Esophagus muscularis mucosa (tissue), 4 donors: ENCODE measurements at regions not wholly inside any gene's neighbourhood (a gene's known extent, or its start where the extent isn't known, plus 50 kb on each side); places are given as distances from the start of the nearest gene placed in this dataset.
"Not testable (repeated sequence)": the region's sequence is repeated elsewhere in the genome, so short reads cannot be mapped to it uniquely, and the experiment has no call there.

ENCODE experiments used
- DNase-seq: peaks from one replicate; pipeline ENCODE4 v3.0.0-alpha.2; 2017; ENCODE audit errors: extremely low spot score
- H3K27ac ChIP-seq, 4 donors: fragments of 200-600 bp; sonication (generic); replicated peaks in 1 of 4; 1 replicate in 3 of 4; 2 replicates in 1 of 4; pipeline ENCODE4 v1.5.1; 2016 to 2019; ENCODE audit warnings: mild to moderate bottlenecking in 1 of 4
- H3K27me3 ChIP-seq, 4 donors: fragments of 200-600 bp; sonication (generic); one replicate each; pipeline versions ENCODE4 v1.5.1 to v1.6.0; 2016 to 2019
- H3K36me3 ChIP-seq, 4 donors: fragments of 200-600 bp; sonication (generic); one replicate each; pipeline ENCODE4 v1.5.1; 2016 to 2019
- H3K4me1 ChIP-seq, 4 donors: fragments of 200-600 bp; sonication (generic); one replicate each; pipeline ENCODE4 v1.5.1; 2016 to 2019
- H3K4me3 ChIP-seq, 4 donors: fragments of 200-600 bp; sonication (generic); 1 replicate in 2 of 4; 2 replicates in 2 of 4; pipeline ENCODE4 v1.5.1; 2016 to 2019; ENCODE audit warnings: mild to moderate bottlenecking in 4 of 4, moderate library complexity in 1 of 4
- H3K9me3 ChIP-seq, 4 donors: fragments of 200-600 bp; sonication (generic); 1 replicate in 3 of 4; 2 replicates in 1 of 4; pipeline ENCODE4 v1.5.1; 2016 to 2019
- EP300 ChIP-seq: sonication (generic); formaldehyde crosslinking; IDR thresholded peaks from one replicate; pipeline ENCODE4 v1.6.1; 2017; ENCODE audit warnings: antibody characterized with exemption
- POLR2A ChIP-seq: fragments of 450-650 bp; IDR thresholded peaks from one replicate; pipeline ENCODE4 v1.6.1; 2017; ENCODE audit warnings: antibody characterized with exemption, moderate library complexity, mild to moderate bottlenecking, low read depth
- POLR2AphosphoS5 ChIP-seq, 2 donors: sonication (generic); formaldehyde crosslinking; IDR thresholded peaks; one replicate each; pipeline ENCODE4 v1.6.1; 2017; ENCODE audit warnings: antibody characterized with exemption in 2 of 2
- WGBS: methylation state at CpG from one replicate; pipeline ENCODE4 v1.1.5; 2018; 5-methylcytosine and 5-hydroxymethylcytosine counted together
- intact Hi-C: fragments of 100-400 bp; cut with DNase I; formaldehyde crosslinking; loops from one replicate; pipeline ENCODE4 v1.15.1; 2023
- TF ChIP-seq, protein P1 (sequence below), 3 experiments: fragments of 200-600 bp in 2 of 3; fragments of 450-650 bp in 1 of 3; sonication (generic) in 2 of 3; IDR thresholded peaks; one replicate each; pipeline ENCODE4 v1.5.1; 2017 to 2019; ENCODE audit warnings: antibody characterized with exemption in 3 of 3, mild to moderate bottlenecking in 2 of 3, moderate library complexity in 1 of 3

DNA sequence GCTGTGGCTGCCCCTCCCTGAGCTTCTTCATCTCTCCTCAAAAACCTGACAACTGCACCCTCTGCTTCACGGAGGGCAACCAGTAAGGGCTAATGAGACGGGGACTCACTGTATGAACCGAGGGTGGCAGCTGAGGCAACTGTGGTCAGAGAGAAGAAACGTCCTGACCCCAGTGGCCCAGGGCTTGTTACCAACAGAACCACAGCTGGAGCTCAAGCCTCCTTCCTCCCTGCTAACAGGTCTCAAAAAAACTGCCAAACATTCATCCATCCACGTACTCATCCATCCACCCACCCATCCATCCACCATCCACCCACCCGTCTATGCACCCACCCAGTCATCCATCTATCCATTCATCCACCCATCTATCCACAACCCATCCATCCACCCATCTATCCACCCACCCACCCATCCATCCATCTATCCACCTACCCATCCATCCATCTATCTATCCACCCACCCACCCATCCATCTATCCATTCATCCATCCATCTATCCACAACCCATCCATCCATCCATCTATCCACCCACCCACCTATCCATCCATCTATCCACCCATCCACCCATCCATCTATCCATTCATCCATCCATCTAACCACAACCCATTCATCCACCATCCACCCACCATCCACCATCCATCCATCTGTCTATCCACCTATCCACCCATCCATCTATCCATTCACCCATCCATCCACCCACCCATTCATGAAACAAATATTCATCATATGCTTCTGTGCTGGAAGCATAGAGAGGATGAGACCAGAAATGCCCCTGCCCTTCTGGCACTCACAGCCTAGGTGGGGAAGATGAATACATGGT, 111.7 kb downstream of the PDGFA start:
- Histone ChIP-seq H3K9me3 (no peaks in the 10 kb centered on the region), H3K27me3 (peaks cover 0 to 42% (median 0%) of the 10 kb centered on the region in 4 donors), H3K4me1 (no peaks in the 10 kb centered on the region), H3K36me3 (no peaks in the 10 kb centered on the region), H3K27ac (no peak overlapping the region), H3K4me3 (no peak overlapping the region)
- intact Hi-C loops: no loop called here
- no peak for DNase-seq
- no peak for TF ChIP-seq EP300
- TF ChIP-seq POLR2A: no peak
- no peak for TF ChIP-seq POLR2AphosphoS5 (IDR thresholded peaks at IDR 0.05)
- TF ChIP-seq, protein P1, sequence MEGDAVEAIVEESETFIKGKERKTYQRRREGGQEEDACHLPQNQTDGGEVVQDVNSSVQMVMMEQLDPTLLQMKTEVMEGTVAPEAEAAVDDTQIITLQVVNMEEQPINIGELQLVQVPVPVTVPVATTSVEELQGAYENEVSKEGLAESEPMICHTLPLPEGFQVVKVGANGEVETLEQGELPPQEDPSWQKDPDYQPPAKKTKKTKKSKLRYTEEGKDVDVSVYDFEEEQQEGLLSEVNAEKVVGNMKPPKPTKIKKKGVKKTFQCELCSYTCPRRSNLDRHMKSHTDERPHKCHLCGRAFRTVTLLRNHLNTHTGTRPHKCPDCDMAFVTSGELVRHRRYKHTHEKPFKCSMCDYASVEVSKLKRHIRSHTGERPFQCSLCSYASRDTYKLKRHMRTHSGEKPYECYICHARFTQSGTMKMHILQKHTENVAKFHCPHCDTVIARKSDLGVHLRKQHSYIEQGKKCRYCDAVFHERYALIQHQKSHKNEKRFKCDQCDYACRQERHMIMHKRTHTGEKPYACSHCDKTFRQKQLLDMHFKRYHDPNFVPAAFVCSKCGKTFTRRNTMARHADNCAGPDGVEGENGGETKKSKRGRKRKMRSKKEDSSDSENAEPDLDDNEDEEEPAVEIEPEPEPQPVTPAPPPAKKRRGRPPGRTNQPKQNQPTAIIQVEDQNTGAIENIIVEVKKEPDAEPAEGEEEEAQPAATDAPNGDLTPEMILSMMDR (IDR thresholded peaks at IDR 0.05): no peak
- WGBS: 72% methylated on average over 6 of the region's 6 CpGs

DNA sequence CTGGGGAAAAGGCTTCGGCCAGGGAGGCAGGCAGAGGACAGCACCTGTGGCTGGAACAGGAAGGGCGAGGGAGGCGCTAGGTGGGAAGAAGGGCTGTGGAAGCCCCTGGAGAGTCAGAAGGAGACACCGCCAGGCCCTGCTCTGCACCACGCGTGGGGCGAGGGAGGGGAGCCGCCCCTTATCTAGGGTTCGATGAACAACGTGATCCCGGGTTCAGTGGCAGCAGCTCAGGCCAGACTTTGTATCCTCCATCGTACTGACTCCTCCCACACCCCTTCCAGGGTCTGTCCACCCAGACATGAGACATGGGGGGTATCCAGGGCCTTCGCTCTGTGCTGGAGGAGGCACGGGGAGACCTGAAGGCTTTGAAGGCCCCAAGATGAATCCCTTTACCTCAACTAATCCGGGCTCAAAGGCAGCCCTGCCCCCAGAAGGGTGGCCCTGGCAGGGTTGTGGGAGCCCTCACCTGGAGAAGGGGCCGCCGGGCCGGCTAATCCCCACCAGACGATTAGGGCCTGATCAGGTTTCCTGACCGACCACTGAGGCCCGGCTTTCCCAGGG, 110.8 kb downstream of the PDGFA start:
- Histone ChIP-seq H3K27ac (no peak overlapping the region), H3K4me3 (no peak overlapping the region), H3K27me3 (peaks cover 0 to 42% (median 0%) of the 10 kb centered on the region in 4 donors), H3K9me3 (no peaks in the 10 kb centered on the region), H3K36me3 (no peaks in the 10 kb centered on the region), H3K4me1 (no peaks in the 10 kb centered on the region)
- intact Hi-C loops: no loop called here
- TF ChIP-seq, protein P1 (IDR thresholded peaks at IDR 0.05): no peak
- TF ChIP-seq EP300 (no peak), POLR2AphosphoS5 (IDR thresholded peaks at IDR 0.05) (no peak), POLR2A (no peak)
- WGBS: 88% methylated on average over 21 of the region's 21 CpGs
- DNase-seq: no peak

DNA sequence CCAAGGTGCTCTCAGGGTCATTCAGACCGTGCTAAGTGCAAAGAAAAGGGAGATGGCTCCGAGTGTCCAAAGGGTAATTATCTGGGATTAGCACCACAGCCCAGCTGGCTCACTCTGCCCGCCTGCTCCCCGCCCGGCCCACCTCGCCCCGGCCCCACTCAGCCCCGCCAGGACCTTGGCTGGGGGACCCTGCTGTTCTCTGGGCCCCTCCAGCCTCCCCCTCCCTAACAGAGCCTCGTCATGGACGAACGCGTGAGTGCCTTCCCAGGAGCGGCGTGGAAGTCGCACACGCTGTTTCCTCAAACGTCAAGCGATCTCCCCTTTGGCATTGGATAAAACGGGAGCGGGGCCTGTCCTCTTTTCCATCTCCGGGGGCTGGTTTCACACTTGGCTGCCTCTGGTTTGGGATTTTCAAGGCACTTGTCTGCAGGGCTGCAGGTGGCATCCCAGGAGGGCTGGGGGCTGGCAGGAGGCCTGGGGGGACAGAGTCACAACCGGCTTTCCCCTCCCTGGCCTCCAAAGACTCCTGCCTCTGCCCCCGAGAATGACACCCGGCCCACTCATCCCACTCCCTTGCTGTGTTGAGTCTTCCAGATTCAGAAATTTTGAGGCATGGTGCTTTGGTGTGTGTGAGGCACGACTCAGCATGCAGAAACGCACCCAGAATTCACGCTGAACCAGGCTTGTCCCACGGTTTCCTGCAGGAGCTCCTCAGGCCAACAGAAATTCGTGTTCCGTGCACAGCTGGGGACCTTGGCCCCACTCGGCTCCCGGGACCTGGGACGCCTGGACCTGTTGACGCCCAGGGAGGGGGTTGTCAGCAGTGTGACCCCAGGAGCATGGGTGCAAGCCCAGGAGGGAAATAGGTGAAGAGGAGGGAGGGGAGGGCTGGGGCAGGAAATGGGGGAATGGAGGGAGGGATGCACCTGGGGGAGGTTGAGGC, 110.0 kb downstream of the PDGFA start:
- Histone ChIP-seq H3K27ac (no peak overlapping the region), H3K4me3 (no peak overlapping the region), H3K4me1 (no peaks in the 10 kb centered on the region), H3K36me3 (no peaks in the 10 kb centered on the region), H3K27me3 (peaks cover 0 to 42% (median 0%) of the 10 kb centered on the region in 4 donors), H3K9me3 (no peaks in the 10 kb centered on the region)
- intact Hi-C loops: no loop called here
- WGBS: 69% methylated on average over 28 of the region's 34 CpGs
- TF ChIP-seq POLR2A: no peak
- no peak for TF ChIP-seq POLR2AphosphoS5 (IDR thresholded peaks at IDR 0.05)
- TF ChIP-seq, protein P1 (IDR thresholded peaks at IDR 0.05): no peak
- TF ChIP-seq EP300: no peak
- no peak for DNase-seq

DNA sequence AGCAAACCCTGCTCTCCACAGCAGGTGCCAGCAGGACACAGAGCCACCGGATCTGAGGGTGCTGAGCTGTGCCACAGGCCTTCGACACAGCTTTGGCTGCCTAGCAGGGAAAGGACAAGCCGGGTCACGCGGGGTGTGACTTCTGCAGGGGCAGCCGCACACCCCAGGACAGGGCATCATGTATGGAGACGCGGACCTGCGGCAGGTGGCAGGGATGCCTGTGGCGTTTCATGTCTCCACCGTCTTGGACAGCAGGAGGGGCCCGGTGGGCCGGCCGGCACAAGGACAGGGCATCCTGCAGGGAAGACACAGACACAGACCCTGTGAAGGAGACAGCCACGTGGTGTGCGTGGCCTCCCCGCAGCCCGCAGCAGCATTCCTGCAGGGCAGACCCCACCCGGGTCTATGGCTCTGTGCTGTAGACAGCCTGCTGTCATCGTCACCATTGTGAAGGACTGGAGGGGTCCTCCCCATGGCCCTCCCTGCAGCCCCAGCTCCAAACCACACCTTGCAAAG, 109.2 kb downstream of the PDGFA start:
- DNase-seq: no peak
- Histone ChIP-seq H3K27me3 (peaks cover 0 to 37% (median 0%) of the 10 kb centered on the region in 4 donors), H3K4me1 (no peaks in the 10 kb centered on the region), H3K36me3 (no peaks in the 10 kb centered on the region), H3K27ac (no peak overlapping the region), H3K4me3 (no peak overlapping the region), H3K9me3 (no peaks in the 10 kb centered on the region)
- TF ChIP-seq POLR2A (no peak), EP300 (no peak), POLR2AphosphoS5 (IDR thresholded peaks at IDR 0.05) (no peak)
- TF ChIP-seq, protein P1 (IDR thresholded peaks at IDR 0.05): no peak
- intact Hi-C loops: no loop called here
- 79% methylated on average over 14 of the region's 20 CpGs for WGBS

DNA sequence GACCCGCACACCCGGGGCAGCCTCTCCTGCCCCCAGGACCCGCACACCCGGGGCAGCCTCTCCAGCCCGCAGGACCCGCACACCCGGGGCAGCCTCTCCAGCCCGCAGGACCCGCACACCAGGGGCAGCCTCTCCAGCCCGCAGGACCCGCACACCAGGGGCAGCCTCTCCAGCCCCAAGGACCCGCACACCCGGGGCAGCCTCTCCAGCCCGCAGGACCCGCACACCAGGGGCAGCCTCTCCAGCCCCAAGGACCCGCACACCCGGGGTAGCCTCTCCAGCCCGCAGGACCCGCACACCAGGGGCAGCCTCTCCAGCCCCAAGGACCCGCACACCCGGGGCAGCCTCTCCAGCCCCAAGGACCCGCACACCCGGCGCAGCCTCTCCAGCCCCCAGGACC, 108.5 kb downstream of the PDGFA start:
- H3K36me3 ChIP-seq, H3K9me3 ChIP-seq, H3K27ac ChIP-seq, intact Hi-C loops, DNase-seq, H3K4me1 ChIP-seq, H3K4me3 ChIP-seq: not testable (repeated sequence)
- H3K27me3 ChIP-seq: peaks cover 0 to 30% (median 0%) of the 10 kb centered on the region in 4 donors
- no CpG with 5 or more reads among the region's 24 CpGs for WGBS
